ENCODE measurements at regions not wholly inside any gene's neighbourhood (a gene's known extent, or its start where the extent isn't known, plus 50 kb on each side); places are given as distances from the start of the nearest gene placed in this dataset.

- H3K36me3 Mint-ChIP-seq: no peaks in the 10 kb centered on the region
- H3K4me3 Mint-ChIP-seq: no peak overlapping the region
- H3K9me3 Mint-ChIP-seq: no peaks in the 10 kb centered on the region
- peaks cover 20% of the 10 kb centered on the region for H3K4me1 Mint-ChIP-seq
- no peak for TF ChIP-seq CTCF (IDR thresholded peaks at IDR 0.05; ENCODE audit: unreplicated experiment)
- no peak for DNase-seq (ENCODE audit: low spot score in 2 of 2, unreplicated experiment in 2 of 2)
- H3K27ac Mint-ChIP-seq: no peak overlapping the region
- no peaks in the 10 kb centered on the region for H3K27me3 Mint-ChIP-seq (ENCODE audit: low read depth)
Measured at GRCh38 chr5:40385544-40385943, 294.2 kb upstream of the PTGER4 start.

GRCh38 chr5:40384782-40385390 lies 294.8 kb upstream of the PTGER4 start:
- peaks cover 17% of the 10 kb centered on the region for H3K4me1 Mint-ChIP-seq

GRCh38 chr5:40383749-40384651 lies 295.7 kb upstream of the PTGER4 start:
- Mint-ChIP-seq H3K27me3 (ENCODE audit: low read depth) (no peaks in the 10 kb centered on the region), H3K4me1 (peaks cover 17% of the 10 kb centered on the region), H3K9me3 (peaks cover 12% of the 10 kb centered on the region), H3K27ac (peak overlapping the region; percentile 75), H3K4me3 (no peak overlapping the region), H3K36me3 (no peaks in the 10 kb centered on the region)
- DNase-seq (ENCODE audit: low spot score in 2 of 2, unreplicated experiment in 2 of 2): no peak
- no peak for TF ChIP-seq CTCF (IDR thresholded peaks at IDR 0.05; ENCODE audit: unreplicated experiment)

More at GRCh38 chr5:40384782-40385390, 294.8 kb upstream of the PTGER4 start:
- Mint-ChIP-seq H3K4me3 (no peak overlapping the region), H3K9me3 (peaks cover 5% of the 10 kb centered on the region), H3K36me3 (no peaks in the 10 kb centered on the region), H3K27ac (no peak overlapping the region), H3K27me3 (ENCODE audit: low read depth) (no peaks in the 10 kb centered on the region)
- TF ChIP-seq CTCF (IDR thresholded peaks at IDR 0.05; ENCODE audit: unreplicated experiment): no peak
- DNase-seq (ENCODE audit: low spot score in 2 of 2, unreplicated experiment in 2 of 2): no peak

- Mint-ChIP-seq H3K27ac (no peak overlapping the region), H3K36me3 (no peaks in the 10 kb centered on the region), H3K4me1 (peaks cover 17% of the 10 kb centered on the region)
Measured at GRCh38 chr5:40381676-40382363, 297.9 kb upstream of the PTGER4 start.

GRCh38 chr5:40381016-40381415 lies 298.7 kb upstream of the PTGER4 start:
- no peaks in the 10 kb centered on the region for H3K36me3 Mint-ChIP-seq
- H3K9me3 Mint-ChIP-seq: peaks cover 15% of the 10 kb centered on the region
- no peak overlapping the region for H3K27ac Mint-ChIP-seq
- no peak for DNase-seq (ENCODE audit: low spot score in 2 of 2, unreplicated experiment in 2 of 2)
- no peak for TF ChIP-seq CTCF (IDR thresholded peaks at IDR 0.05; ENCODE audit: unreplicated experiment)
- no peaks in the 10 kb centered on the region for H3K27me3 Mint-ChIP-seq (ENCODE audit: low read depth)
- H3K4me1 Mint-ChIP-seq: peaks cover 17% of the 10 kb centered on the region
- no peak overlapping the region for H3K4me3 Mint-ChIP-seq

More at GRCh38 chr5:40381676-40382363, 297.9 kb upstream of the PTGER4 start:
- no peak for TF ChIP-seq CTCF (IDR thresholded peaks at IDR 0.05; ENCODE audit: unreplicated experiment)
- peaks cover 15% of the 10 kb centered on the region for H3K9me3 Mint-ChIP-seq
- DNase-seq (ENCODE audit: low spot score in 2 of 2, unreplicated experiment in 2 of 2): no peak
- no peaks in the 10 kb centered on the region for H3K27me3 Mint-ChIP-seq (ENCODE audit: low read depth)
- no peak overlapping the region for H3K4me3 Mint-ChIP-seq

All from mesothelial cell of epicardium (in vitro differentiated cells).